Stimulated activated CD4-positive, alpha-beta T cell treated with anti-CD3 and anti-CD28 coated beads, Interleukin-12 subunit alpha, Interleukin-12 subunit beta, amount 100 ng/mL, for 4 hours (primary cell): ENCODE measurements at regions not wholly inside any gene's neighbourhood (a gene's known extent, or its start where the extent isn't known, plus 50 kb on each side); places are given as distances from the start of the nearest gene placed in this dataset.

Experiments
- DNase-seq: peaks from one replicate; pipeline ENCODE4 v3.0.0-alpha.2; 2020

GRCh38 chr14:53330441-53330840 lies 177.3 kb upstream of the DDHD1 start:
- DNase-seq: no peak

- no peak for DNase-seq
Observed at GRCh38 chr14:53328841-53329240, 175.7 kb upstream of the DDHD1 start.

GRCh38 chr14:53327716-53328115 lies 174.6 kb upstream of the DDHD1 start:
- no peak for DNase-seq

GRCh38 chr14:53325176-53325806 lies 172.2 kb upstream of the DDHD1 start:
- no peak for DNase-seq

- DNase-seq: no peak
Observed at GRCh38 chr14:53316504-53316903, 163.4 kb upstream of the DDHD1 start.

- DNase-seq: no peak
Observed at GRCh38 chr14:53310412-53310811, 157.3 kb upstream of the DDHD1 start.

GRCh38 chr14:53306911-53307310 lies 153.8 kb upstream of the DDHD1 start:
- no peak for DNase-seq

- peak; percentile 33 for DNase-seq
Observed at GRCh38 chr14:53306267-53306721, 153.2 kb upstream of the DDHD1 start.

GRCh38 chr14:53304726-53305381 lies 151.7 kb upstream of the DDHD1 start:
- no peak for DNase-seq

- no peak for DNase-seq
Observed at GRCh38 chr14:53295985-53296582, 143.0 kb upstream of the DDHD1 start.

GRCh38 chr14:53295372-53295771 lies 142.2 kb upstream of the DDHD1 start:
- no peak for DNase-seq

- no peak for DNase-seq
Observed at GRCh38 chr14:53286301-53286700, 133.2 kb upstream of the DDHD1 start.

- DNase-seq: no peak
Observed at GRCh38 chr14:53285821-53286220, 132.7 kb upstream of the DDHD1 start.

- DNase-seq: no peak
Observed at GRCh38 chr14:53285064-53285463, 131.9 kb upstream of the DDHD1 start.

GRCh38 chr14:53278602-53279506 lies 125.7 kb upstream of the DDHD1 start:
- DNase-seq: no peak

GRCh38 chr14:53273671-53274072 lies 120.5 kb upstream of the DDHD1 start:
- DNase-seq: no peak

GRCh38 chr14:53265025-53265424 lies 111.9 kb upstream of the DDHD1 start:
- DNase-seq: no peak

- no peak for DNase-seq
Observed at GRCh38 chr14:53260928-53261327, 107.8 kb upstream of the DDHD1 start.

- DNase-seq: no peak
Observed at GRCh38 chr14:53260286-53260685, 107.2 kb upstream of the DDHD1 start.

- DNase-seq: no peak
Observed at GRCh38 chr14:53252141-53252540, 99.0 kb upstream of the DDHD1 start.

- DNase-seq: no peak
Observed at GRCh38 chr14:53249059-53249458, 95.9 kb upstream of the DDHD1 start.

GRCh38 chr14:53247596-53248370 lies 94.7 kb upstream of the DDHD1 start:
- no peak for DNase-seq
